ENCODE measurements at regions not wholly inside any gene's neighbourhood (a gene's known extent, or its start where the extent isn't known, plus 50 kb on each side); places are given as distances from the start of the nearest gene placed in this dataset.

- no peak for TF ChIP-seq POLR2A (IDR thresholded peaks at IDR 0.05)
- TF ChIP-seq, protein P1, sequence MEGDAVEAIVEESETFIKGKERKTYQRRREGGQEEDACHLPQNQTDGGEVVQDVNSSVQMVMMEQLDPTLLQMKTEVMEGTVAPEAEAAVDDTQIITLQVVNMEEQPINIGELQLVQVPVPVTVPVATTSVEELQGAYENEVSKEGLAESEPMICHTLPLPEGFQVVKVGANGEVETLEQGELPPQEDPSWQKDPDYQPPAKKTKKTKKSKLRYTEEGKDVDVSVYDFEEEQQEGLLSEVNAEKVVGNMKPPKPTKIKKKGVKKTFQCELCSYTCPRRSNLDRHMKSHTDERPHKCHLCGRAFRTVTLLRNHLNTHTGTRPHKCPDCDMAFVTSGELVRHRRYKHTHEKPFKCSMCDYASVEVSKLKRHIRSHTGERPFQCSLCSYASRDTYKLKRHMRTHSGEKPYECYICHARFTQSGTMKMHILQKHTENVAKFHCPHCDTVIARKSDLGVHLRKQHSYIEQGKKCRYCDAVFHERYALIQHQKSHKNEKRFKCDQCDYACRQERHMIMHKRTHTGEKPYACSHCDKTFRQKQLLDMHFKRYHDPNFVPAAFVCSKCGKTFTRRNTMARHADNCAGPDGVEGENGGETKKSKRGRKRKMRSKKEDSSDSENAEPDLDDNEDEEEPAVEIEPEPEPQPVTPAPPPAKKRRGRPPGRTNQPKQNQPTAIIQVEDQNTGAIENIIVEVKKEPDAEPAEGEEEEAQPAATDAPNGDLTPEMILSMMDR (IDR thresholded peaks at IDR 0.05): no peak
Measured at GRCh38 chr16:80203821-80204220, 337.0 kb upstream of the DYNLRB2 start.
